Breast epithelium (tissue), 4 donors: ENCODE measurements at regions not wholly inside any gene's neighbourhood (a gene's known extent, or its start where the extent isn't known, plus 50 kb on each side); places are given as distances from the start of the nearest gene placed in this dataset.
A peak's percentile ranks its signal among the peaks of the same experiment; 100 is the strongest.

Experiments used
- DNase-seq, 2 donors: peaks; one replicate each; pipeline ENCODE4 v3.0.0-alpha.2; 2019; ENCODE audit warnings: low spot score in 2 of 2
- H3K27ac ChIP-seq, 2 donors: fragments of 200-600 bp; sonication (generic) in 1 of 2; one replicate each; pipeline ENCODE4 v1.5.1; 2016 to 2019; ENCODE audit warnings: mild to moderate bottlenecking in 1 of 2
- H3K27me3 ChIP-seq, 2 donors: fragments of 200-600 bp; sonication (generic) in 1 of 2; one replicate each; pipeline versions ENCODE4 v1.5.1 to v1.6.0; 2017 to 2019; ENCODE audit warnings: control low read depth in 1 of 2, mild to moderate bottlenecking in 1 of 2
- H3K36me3 ChIP-seq: fragments of 200-600 bp; one replicate; pipeline ENCODE4 v1.5.1; 2019
- H3K4me1 ChIP-seq, 2 donors: fragments of 200-600 bp; sonication (generic); one replicate each; pipeline ENCODE4 v1.5.1; 2016 to 2019; ENCODE audit warnings: control low read depth in 1 of 2
- H3K4me3 ChIP-seq, 3 donors: fragments of 200-600 bp; sonication (generic); 1 replicate in 2 of 3; 2 replicates in 1 of 3; pipeline ENCODE4 v1.5.1; 2016 to 2019; ENCODE audit warnings: mild to moderate bottlenecking in 3 of 3, moderate library complexity in 2 of 3
- H3K9me3 ChIP-seq, 2 donors: fragments of 200-600 bp; sonication (generic) in 1 of 2; one replicate each; pipeline ENCODE4 v1.5.1; 2016 to 2019; ENCODE audit warnings: control low read depth in 1 of 2
- POLR2A ChIP-seq: fragments of 450-650 bp; IDR thresholded peaks from one replicate; pipeline ENCODE4 v1.6.1; 2016; ENCODE audit warnings: antibody characterized with exemption, mild to moderate bottlenecking, moderate library complexity
- POLR2AphosphoS5 ChIP-seq, 3 donors: sonication (generic); formaldehyde crosslinking; IDR thresholded peaks; one replicate each; pipeline ENCODE4 v1.6.1; 2017; ENCODE audit warnings: antibody characterized with exemption in 3 of 3
- intact Hi-C: fragments of 100-400 bp; cut with DNase I; formaldehyde crosslinking; loops from one replicate; pipeline ENCODE4 v1.15.1; 2023; ENCODE audit warnings: low total_unique reads
- TF ChIP-seq, protein P1 (sequence below), 3 donors: fragments of 450-650 bp; IDR thresholded peaks; one replicate each; pipeline ENCODE4 v1.5.1; 2016 to 2017; ENCODE audit warnings: antibody characterized with exemption in 3 of 3, mild to moderate bottlenecking in 3 of 3, moderate library complexity in 3 of 3

DNA sequence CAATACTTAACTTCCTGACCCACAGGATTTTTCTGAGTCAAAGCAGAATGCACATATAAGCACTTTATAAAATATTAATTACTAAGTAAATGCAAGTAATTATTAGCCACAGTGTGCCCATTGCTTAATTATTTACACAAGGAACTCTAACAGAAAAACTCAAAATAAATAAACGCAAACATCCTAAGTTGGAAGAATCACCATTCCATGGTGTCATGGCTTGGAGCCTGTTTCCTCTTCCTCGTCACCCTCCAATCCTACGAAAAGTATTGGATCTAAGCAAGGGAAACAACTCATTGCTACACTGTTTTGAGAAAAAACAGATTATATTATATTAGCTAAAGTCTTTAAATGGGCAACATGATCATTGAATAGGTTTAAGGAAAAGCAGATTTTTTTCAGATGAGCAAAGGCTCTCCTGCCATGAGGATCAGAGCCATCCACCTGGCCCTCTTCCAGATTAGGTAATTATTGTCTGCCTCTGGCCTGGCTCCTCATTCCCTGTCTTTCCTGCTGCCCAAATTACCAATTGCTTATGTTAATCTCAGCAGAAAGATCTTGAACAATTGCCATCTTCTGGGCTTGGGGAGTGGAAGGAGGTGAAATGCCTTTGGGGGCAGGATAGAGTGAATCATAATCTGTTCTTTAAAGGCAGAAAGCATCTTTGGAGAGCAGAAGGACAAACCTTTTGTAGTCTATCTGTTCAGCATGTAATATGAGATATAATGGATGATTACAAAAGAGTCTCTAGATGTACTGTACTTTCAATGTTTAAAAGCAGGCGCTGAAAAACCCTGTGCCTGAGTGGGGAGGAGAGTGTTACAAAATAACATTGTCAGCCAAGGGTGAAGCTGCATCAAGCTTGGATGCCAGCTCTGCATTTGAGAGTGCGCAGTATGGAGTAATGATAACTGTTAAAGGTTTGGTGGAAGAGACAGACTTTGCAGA, 121.2 kb downstream of the DUSP10 start:
- TF ChIP-seq, protein P1, sequence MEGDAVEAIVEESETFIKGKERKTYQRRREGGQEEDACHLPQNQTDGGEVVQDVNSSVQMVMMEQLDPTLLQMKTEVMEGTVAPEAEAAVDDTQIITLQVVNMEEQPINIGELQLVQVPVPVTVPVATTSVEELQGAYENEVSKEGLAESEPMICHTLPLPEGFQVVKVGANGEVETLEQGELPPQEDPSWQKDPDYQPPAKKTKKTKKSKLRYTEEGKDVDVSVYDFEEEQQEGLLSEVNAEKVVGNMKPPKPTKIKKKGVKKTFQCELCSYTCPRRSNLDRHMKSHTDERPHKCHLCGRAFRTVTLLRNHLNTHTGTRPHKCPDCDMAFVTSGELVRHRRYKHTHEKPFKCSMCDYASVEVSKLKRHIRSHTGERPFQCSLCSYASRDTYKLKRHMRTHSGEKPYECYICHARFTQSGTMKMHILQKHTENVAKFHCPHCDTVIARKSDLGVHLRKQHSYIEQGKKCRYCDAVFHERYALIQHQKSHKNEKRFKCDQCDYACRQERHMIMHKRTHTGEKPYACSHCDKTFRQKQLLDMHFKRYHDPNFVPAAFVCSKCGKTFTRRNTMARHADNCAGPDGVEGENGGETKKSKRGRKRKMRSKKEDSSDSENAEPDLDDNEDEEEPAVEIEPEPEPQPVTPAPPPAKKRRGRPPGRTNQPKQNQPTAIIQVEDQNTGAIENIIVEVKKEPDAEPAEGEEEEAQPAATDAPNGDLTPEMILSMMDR (IDR thresholded peaks at IDR 0.05): no peak
- TF ChIP-seq POLR2AphosphoS5 (IDR thresholded peaks at IDR 0.05) (no peak), POLR2A (no peak)
- peak overlapping the region; percentile 40 to 60 for H3K27ac ChIP-seq
- H3K4me1 ChIP-seq: no peaks in the 10 kb centered on the region
- H3K9me3 ChIP-seq: no peaks in the 10 kb centered on the region
- DNase-seq: peak in 1 of 2 donors; percentile 39
- intact Hi-C loops: no loop called here
- H3K4me3 ChIP-seq: no peak overlapping the region
- no peaks in the 10 kb centered on the region for H3K27me3 ChIP-seq
- H3K36me3 ChIP-seq: no peaks in the 10 kb centered on the region

DNA sequence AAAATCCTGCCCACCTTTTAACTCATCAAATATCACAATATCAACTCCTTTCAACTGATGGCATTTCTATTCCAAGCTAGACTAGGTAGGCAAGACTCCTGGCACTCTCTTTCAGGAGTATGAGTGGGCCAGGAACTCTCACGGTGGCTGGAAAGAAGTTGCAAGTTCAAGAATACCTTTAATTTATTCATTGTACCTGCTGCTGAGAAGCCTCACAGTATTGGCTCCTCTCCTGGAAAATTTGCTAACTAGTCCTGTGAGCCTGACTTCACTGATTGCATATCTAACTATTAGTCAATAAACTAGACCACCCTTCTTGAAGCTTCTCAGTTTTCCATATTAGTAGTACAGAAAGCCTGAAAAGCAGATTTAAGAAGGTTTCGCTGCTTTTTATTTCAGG, 120.2 kb downstream of the DUSP10 start:
- no peak for DNase-seq
- TF ChIP-seq POLR2AphosphoS5 (IDR thresholded peaks at IDR 0.05) (no peak), POLR2A (no peak)
- intact Hi-C loops: no loop called here
- H3K4me1 ChIP-seq: no peaks in the 10 kb centered on the region
- no peaks in the 10 kb centered on the region for H3K36me3 ChIP-seq
- no peaks in the 10 kb centered on the region for H3K27me3 ChIP-seq
- H3K9me3 ChIP-seq: no peaks in the 10 kb centered on the region
- H3K4me3 ChIP-seq: no peak overlapping the region
- peak overlapping the region in 1 of 2 donors; percentile 60 for H3K27ac ChIP-seq

DNA sequence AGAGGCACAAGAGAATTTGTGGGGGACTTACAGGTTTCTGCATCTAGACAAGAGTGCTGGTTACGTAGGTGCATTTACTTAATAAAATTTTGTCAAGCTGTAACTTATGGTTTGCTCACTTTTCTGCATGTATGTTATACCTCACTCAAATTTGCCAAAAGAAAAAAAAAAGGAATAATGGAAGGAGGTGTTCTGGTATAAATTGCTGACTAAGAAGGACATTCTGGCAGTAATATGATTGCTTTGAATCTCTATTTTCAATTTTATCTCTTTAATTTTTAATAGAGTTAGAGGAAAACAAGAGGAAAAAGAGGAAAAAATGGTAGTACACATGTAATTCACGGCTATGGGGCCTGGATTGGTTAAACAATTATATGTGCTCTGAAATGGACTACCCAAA, 119.5 kb downstream of the DUSP10 start:
- H3K4me3 ChIP-seq: no peak overlapping the region
- TF ChIP-seq POLR2A (no peak), POLR2AphosphoS5 (IDR thresholded peaks at IDR 0.05) (no peak)
- TF ChIP-seq, protein P1 (IDR thresholded peaks at IDR 0.05): no peak
- no peaks in the 10 kb centered on the region for H3K4me1 ChIP-seq
- no peaks in the 10 kb centered on the region for H3K36me3 ChIP-seq
- intact Hi-C loops: no loop called here
- H3K9me3 ChIP-seq: no peaks in the 10 kb centered on the region
- H3K27me3 ChIP-seq: no peaks in the 10 kb centered on the region
- no peak overlapping the region for H3K27ac ChIP-seq
- no peak for DNase-seq

DNA sequence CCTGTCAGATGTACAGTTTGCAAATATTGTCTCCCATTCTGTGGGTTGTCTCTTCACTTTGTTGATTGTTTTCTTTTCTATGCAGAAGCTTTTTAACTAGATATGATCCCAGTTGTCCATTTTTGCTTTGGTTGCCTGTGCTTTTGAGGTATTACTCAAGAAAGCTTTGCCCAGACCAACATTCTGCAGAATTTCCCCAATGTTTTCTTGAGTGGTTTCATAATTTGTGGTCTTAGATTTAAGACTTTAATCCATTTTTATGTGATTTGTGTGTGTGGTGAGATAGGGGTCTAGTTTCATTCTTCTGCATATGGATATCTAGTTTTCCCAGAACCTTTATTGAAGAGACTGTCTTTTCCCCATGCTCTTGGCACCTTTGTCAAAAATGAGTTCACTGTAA, 116.9 kb downstream of the DUSP10 start:
- Histone ChIP-seq H3K36me3 (no peaks in the 10 kb centered on the region), H3K4me1 (no peaks in the 10 kb centered on the region), H3K27ac (no peak overlapping the region), H3K27me3 (no peaks in the 10 kb centered on the region), H3K9me3 (no peaks in the 10 kb centered on the region), H3K4me3 (no peak overlapping the region)
- intact Hi-C loops: no loop called here
- TF ChIP-seq POLR2A (no peak), POLR2AphosphoS5 (IDR thresholded peaks at IDR 0.05) (no peak)
- TF ChIP-seq, protein P1 (IDR thresholded peaks at IDR 0.05): no peak
- DNase-seq: no peak

DNA sequence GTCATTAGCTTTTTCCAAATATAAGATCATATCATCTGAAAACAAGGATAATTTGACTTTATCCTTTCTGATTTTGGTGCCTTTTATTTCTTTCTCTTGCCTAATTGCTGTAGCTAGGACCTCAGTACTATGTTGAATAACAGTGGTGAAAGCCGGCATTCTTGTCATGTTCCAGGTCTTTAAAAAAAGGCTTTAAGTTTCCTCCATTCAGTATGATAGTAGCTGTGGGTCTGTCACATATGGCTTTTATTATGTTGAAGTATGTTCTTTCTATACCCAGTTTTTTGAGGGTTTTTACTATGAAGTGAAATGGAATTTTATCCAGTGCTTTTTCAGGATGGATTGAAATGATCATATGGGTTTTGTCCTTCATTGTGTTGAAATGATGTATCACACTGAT, 115.8 kb downstream of the DUSP10 start:
- no peaks in the 10 kb centered on the region for H3K9me3 ChIP-seq

More for the DNA sequence above, 115.8 kb downstream of the DUSP10 start:
- no peaks in the 10 kb centered on the region for H3K27me3 ChIP-seq
- H3K36me3 ChIP-seq: no peaks in the 10 kb centered on the region
- no peak overlapping the region for H3K27ac ChIP-seq
- no peak for DNase-seq
- intact Hi-C loops: no loop called here
- TF ChIP-seq POLR2AphosphoS5 (IDR thresholded peaks at IDR 0.05): no peak
- TF ChIP-seq, protein P1 (IDR thresholded peaks at IDR 0.05): no peak
- TF ChIP-seq POLR2A: no peak
- no peak overlapping the region for H3K4me3 ChIP-seq
- no peaks in the 10 kb centered on the region for H3K4me1 ChIP-seq
